Activated CD8-positive, alpha-beta T cell treated with anti-CD3 and anti-CD28 coated beads, Interleukin-2, amount 10 ng/mL, durations not matched to agents 7 days and 5 days (primary cell): ENCODE measurements at regions not wholly inside any gene's neighbourhood (a gene's known extent, or its start where the extent isn't known, plus 50 kb on each side); places are given as distances from the start of the nearest gene placed in this dataset.
"Not testable (repeated sequence)": the region's sequence is repeated elsewhere in the genome, so short reads cannot be mapped to it uniquely, and the experiment has no call there.

Source experiments
- ATAC-seq: fragments of 150-1000 bp; cut with Tn5 transposase; one replicate; pipeline ENCODE4 v1.10.0; 2021; ENCODE audit warnings: moderate library complexity
- CTCF ChIA-PET: fragments of 350-600 bp; sonication (Branson Sonifier 250); formaldehyde crosslinking; loops from one replicate; lab custom pipeline; 2021; ENCODE audit warnings: antibody characterized with exemption; lab: Charles Lee
- POLR2A ChIA-PET: fragments of 350-600 bp; sonication (Branson Sonifier 250); formaldehyde crosslinking; loops from one replicate; lab custom pipeline; 2021; ENCODE audit warnings: antibody characterized with exemption; lab: Charles Lee
- DNase-seq: peaks from one replicate; pipeline ENCODE4 v3.0.0-alpha.2; 2020
- H3K27ac Mint-ChIP-seq: one replicate; pipeline ENCODE4 v1.8.0; 2021; ENCODE audit warnings: mild to moderate bottlenecking, mixed read lengths
- H3K27me3 Mint-ChIP-seq: one replicate; pipeline ENCODE4 v1.8.0; 2021; ENCODE audit warnings: low read depth, mixed read lengths
- H3K36me3 Mint-ChIP-seq: one replicate; pipeline ENCODE4 v1.8.0; 2021; ENCODE audit warnings: low read depth, mixed read lengths
- H3K4me1 Mint-ChIP-seq: one replicate; pipeline ENCODE4 v1.8.0; 2021; ENCODE audit warnings: low read depth, mixed read lengths
- H3K4me3 Mint-ChIP-seq: one replicate; pipeline ENCODE4 v1.8.0; 2021; ENCODE audit warnings: mild to moderate bottlenecking, mixed read lengths
- H3K9me3 Mint-ChIP-seq: one replicate; pipeline ENCODE4 v1.8.0; 2022; ENCODE audit warnings: mixed read lengths; ENCODE audit not compliant: insufficient read depth

DNA sequence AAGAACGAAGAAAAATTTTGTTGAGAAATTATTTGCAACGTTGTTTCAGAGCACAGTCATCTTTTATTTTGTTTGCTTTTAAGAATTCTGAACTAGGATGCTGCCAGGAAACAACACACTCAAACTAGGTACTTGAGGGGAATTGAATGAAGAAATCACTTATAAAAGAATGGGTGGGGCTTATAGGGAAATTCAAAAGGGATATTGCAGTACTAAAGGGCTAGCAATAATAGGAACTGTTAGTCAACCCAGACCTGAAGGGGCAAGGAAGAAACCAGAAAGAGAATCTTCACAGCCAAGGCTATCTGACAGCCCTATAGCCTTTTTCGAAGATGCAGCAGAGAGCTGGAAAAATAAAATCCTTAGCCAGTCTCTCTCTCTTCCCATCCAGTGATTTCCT lies 179.3 kb downstream of the RPRM start:
- H3K9me3 Mint-ChIP-seq: no peaks in the 10 kb centered on the region
- no peak overlapping the region for H3K27ac Mint-ChIP-seq
- ATAC-seq: no peak
- H3K4me1 Mint-ChIP-seq: no peaks in the 10 kb centered on the region
- H3K36me3 Mint-ChIP-seq: no peaks in the 10 kb centered on the region
- DNase-seq: no peak
- H3K27me3 Mint-ChIP-seq: no peaks in the 10 kb centered on the region
- POLR2A ChIA-PET: no interaction called here
- CTCF ChIA-PET: no interaction called here
- H3K4me3 Mint-ChIP-seq: no peak overlapping the region

DNA sequence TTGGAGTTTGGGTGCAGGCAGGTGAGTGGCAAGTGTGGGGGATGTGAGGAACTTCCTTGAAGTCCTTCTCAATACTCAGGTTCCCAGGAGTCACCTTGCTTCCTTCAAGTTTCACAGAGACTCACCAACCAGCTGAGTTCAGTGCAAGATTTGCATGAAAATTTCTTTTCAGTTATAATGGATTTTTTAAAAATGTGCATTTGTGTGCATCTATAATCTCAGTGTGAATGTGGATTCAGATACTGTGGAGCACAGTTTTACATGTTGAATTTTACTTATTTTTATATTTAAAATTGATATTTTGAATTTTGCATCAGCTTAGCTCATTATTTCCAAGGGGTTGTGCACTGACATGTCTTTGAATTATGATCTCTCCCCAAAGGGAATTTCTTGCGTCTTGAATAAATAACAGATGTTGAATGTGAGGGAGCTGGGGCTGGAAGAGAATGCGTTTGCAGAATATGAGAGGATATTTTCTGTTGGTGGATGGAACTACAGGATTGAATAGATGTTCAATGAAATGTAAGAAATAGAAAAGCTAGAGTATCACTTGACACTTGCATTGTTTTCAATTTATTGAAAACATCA lies 184.3 kb downstream of the RPRM start:
- DNase-seq: no peak
- Mint-ChIP-seq H3K9me3 (no peaks in the 10 kb centered on the region), H3K4me3 (no peak overlapping the region), H3K27me3 (no peaks in the 10 kb centered on the region), H3K27ac (no peak overlapping the region), H3K4me1 (no peaks in the 10 kb centered on the region), H3K36me3 (no peaks in the 10 kb centered on the region)
- no peak for ATAC-seq
- CTCF ChIA-PET: no interaction called here
- POLR2A ChIA-PET: no interaction called here

DNA sequence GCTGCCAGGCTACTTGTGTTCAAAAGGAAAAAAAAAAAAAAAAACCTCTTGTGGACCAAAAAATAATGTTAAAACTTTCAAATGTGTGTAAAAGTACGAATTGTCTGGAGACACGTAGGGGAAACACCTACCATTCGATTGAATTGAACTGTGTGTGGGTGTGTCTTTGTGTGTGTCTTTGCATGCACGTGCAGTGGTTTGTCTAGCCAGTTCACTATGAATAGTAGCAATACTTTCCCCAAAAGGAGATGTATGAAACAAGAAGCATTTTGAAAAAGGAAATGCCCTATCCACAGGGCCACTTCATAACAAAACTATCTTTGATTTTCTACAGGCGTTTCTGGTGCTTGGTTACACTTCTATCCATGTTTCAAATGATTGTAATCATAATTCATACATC lies 186.8 kb downstream of the RPRM start:
- H3K27me3 Mint-ChIP-seq: no peaks in the 10 kb centered on the region
- DNase-seq: no peak
- ATAC-seq: no peak
- no peak overlapping the region for H3K27ac Mint-ChIP-seq
- ChIA-PET POLR2A (no interaction called here), CTCF (no interaction called here)
- H3K9me3 Mint-ChIP-seq: no peaks in the 10 kb centered on the region
- no peak overlapping the region for H3K4me3 Mint-ChIP-seq
- no peaks in the 10 kb centered on the region for H3K36me3 Mint-ChIP-seq
- H3K4me1 Mint-ChIP-seq: no peaks in the 10 kb centered on the region

DNA sequence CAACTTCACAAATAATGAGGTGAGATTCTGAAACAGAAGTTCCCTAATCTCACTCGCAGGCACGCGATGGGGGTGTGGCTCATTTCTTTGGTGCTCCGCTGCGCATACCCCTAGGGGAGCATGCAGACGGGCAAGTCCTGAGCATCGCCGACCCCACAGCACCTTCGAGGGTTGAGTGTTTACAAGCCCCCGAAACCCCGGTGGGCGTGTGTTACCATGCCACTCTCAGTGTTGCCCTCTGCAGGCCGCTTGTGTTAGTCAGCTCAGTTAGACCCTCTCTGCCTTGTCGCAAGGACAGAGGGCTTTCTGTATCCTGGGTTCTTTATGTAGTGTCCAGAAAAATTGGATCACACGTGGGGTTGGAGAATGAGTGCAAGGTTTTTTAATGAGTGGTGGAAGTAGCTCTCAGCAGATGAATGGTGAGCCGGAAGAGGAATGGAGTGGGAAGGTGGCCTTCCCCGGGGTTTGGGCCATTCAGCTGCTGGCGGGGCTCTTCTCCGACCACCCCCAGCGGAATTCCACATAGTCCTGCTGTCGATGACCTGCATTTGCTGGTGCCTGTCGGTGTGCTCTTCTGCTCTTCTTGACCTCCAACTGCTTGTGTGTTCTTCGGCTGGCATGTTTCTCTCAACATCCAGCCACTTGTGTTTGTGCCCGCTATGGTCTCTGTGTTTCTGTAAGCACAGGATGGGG lies 191.3 kb downstream of the RPRM start:
- no peak for DNase-seq

DNA sequence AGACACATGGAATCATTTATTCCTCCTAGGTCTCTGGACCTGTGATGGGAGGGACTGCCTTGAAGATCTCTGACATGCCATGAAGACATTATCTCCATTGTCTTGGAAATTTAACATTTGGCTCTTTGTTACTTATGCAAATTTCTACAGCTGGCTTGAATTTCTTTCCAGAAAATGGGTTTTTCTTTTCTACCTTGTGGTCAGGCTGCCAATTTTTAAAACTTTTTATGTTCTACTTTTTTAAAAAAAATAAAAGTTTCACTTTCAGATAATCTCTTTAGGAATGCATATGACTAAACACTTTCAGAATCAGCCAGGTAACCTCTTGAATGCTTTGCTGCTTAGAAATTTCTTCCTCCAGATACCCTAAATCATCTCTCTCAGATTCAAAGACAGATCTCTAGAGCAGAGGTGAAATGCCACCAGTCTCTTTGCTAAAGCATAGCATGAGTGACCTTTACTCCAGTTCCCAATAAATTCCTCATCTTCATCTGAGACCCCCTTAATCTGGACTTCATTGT lies 209.6 kb downstream of the RPRM start:
- Mint-ChIP-seq H3K4me1 (no peaks in the 10 kb centered on the region), H3K27me3 (no peaks in the 10 kb centered on the region), H3K27ac (no peak overlapping the region), H3K9me3 (no peaks in the 10 kb centered on the region), H3K4me3 (no peak overlapping the region), H3K36me3 (no peaks in the 10 kb centered on the region)
- DNase-seq (no peak), ATAC-seq (no peak)
- ChIA-PET CTCF (no interaction called here), POLR2A (no interaction called here)

More for the DNA sequence above, 191.3 kb downstream of the RPRM start:
- POLR2A ChIA-PET: no interaction called here
- Mint-ChIP-seq H3K9me3 (no peaks in the 10 kb centered on the region), H3K36me3 (no peaks in the 10 kb centered on the region), H3K4me1 (no peaks in the 10 kb centered on the region), H3K27ac (no peak overlapping the region), H3K27me3 (no peaks in the 10 kb centered on the region), H3K4me3 (no peak overlapping the region)
- ATAC-seq: no peak
- CTCF ChIA-PET: no interaction called here

DNA sequence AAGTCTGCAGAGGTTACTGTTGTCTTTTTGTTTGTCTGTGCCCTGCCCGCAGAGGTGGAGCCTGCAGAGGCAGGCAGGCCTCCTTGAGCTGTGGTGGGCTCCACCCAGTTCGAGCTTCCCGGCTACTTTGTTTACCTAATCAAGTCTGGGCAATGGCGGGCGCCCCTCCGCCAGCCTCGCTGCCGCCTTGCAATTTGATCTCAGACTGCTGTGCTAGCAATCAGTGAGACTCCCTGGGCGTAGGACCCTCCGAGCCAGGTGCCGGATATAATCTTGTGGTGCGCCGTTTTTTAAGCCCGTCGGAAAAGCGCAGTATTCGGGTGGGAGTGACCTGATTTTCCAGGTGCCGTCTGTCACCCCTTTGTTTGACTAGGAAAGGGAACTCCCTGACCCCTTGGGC lies 221.7 kb downstream of the RPRM start:
- H3K27me3 Mint-ChIP-seq, H3K36me3 Mint-ChIP-seq, H3K9me3 Mint-ChIP-seq, H3K4me3 Mint-ChIP-seq, DNase-seq, CTCF ChIA-PET, ATAC-seq, POLR2A ChIA-PET, H3K4me1 Mint-ChIP-seq, H3K27ac Mint-ChIP-seq: not testable (repeated sequence)

DNA sequence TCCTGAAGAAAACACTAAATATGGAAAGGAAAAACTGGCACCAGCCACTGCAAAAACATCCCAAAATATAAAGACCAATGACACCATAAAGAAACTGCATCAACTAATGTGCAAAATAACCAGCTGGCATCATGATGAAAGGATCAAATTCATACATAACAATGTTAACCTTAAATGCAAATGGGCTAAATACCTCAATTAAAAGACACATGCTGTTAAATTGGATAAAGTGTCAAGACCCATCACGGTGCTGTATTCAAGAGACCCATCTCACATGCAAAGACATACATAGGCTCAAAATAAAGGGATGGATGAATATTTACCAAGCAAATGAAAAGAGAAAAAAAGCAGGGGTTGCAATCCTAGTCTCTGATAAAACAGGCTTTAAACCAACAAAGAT lies 231.9 kb downstream of the RPRM start:
- ATAC-seq, POLR2A ChIA-PET, H3K4me3 Mint-ChIP-seq, H3K4me1 Mint-ChIP-seq, H3K9me3 Mint-ChIP-seq, H3K36me3 Mint-ChIP-seq, H3K27ac Mint-ChIP-seq, H3K27me3 Mint-ChIP-seq, DNase-seq, CTCF ChIA-PET: not testable (repeated sequence)

DNA sequence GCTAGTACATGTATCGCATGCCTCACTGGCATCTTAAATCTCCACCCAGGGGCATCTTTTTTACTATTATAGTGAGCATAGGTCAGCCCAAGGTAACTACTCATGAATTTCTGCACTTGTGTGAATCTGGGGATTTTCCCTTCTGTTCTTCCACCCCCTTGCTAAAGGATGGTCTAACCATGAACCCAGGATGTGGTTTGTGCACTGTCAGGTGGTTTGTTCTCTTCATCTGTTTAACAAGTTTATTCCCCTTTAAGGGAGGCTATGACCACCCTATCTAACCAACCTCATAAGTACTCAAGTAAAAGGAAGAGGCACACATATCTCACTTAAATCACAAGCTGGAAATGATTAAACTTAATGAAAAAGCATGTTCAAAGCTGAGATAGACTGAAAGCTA lies 243.0 kb downstream of the RPRM start:
- Mint-ChIP-seq H3K36me3 (peaks cover 6% of the 10 kb centered on the region), H3K4me3 (no peak overlapping the region), H3K27me3 (peaks cover 4% of the 10 kb centered on the region), H3K27ac (peak overlapping the region; percentile 73), H3K9me3 (no peaks in the 10 kb centered on the region), H3K4me1 (peaks cover 19% of the 10 kb centered on the region)
- DNase-seq (peak; percentile 78), ATAC-seq (peak; percentile 96)
- POLR2A ChIA-PET: no interaction called here
- CTCF ChIA-PET: no interaction called here

DNA sequence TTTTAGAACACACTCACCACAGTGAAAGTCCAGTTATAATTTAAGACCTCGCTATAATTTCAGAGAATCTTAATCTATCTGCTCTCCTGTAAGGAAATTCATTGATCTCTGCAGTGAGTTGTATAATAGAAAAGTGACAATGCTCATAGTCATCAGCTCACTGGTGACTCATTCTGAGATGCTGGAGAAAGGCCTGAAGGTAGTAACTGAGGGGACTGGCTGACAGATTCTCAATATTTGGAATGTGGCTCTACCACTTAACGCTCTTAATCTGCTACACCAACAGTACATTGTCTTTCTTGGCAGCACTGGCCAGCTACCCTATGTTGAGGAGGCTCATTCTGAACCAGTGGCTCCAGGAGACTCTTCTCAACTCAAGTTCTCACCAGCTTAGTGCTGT lies 246.1 kb downstream of the RPRM start:
- CTCF ChIA-PET: no interaction called here
- Mint-ChIP-seq H3K27me3 (no peaks in the 10 kb centered on the region), H3K4me3 (no peak overlapping the region), H3K27ac (no peak overlapping the region), H3K36me3 (peaks cover 6% of the 10 kb centered on the region), H3K4me1 (peaks cover 19% of the 10 kb centered on the region), H3K9me3 (no peaks in the 10 kb centered on the region)
- DNase-seq (no peak), ATAC-seq (no peak)
- POLR2A ChIA-PET: no interaction called here

DNA sequence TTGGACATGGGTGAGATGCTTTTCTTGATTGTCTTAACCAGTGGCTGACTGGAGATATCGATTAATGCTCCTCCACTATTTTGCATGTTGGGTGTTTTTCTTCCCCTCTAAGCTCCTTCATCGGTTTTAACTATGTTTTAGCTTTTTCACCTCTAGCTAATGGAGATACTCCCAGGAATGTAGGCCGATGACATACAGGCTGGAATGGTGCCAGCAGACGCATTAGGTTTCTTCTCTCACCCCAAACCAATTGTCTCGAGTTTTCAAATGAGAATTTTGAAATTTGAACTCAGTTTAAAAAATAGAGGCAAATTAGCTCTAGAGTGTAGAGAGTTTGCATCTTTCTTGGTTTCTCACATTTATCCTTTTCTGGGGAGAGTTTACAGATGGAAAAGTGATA lies 247.6 kb downstream of the RPRM start:
- ATAC-seq: no peak
- no peak for DNase-seq
- ChIA-PET CTCF (no interaction called here), POLR2A (no interaction called here)
- H3K9me3 Mint-ChIP-seq: no peaks in the 10 kb centered on the region
- no peaks in the 10 kb centered on the region for H3K36me3 Mint-ChIP-seq
- H3K27me3 Mint-ChIP-seq: no peaks in the 10 kb centered on the region
- no peak overlapping the region for H3K27ac Mint-ChIP-seq
- H3K4me1 Mint-ChIP-seq: peaks cover 15% of the 10 kb centered on the region
- no peak overlapping the region for H3K4me3 Mint-ChIP-seq

DNA sequence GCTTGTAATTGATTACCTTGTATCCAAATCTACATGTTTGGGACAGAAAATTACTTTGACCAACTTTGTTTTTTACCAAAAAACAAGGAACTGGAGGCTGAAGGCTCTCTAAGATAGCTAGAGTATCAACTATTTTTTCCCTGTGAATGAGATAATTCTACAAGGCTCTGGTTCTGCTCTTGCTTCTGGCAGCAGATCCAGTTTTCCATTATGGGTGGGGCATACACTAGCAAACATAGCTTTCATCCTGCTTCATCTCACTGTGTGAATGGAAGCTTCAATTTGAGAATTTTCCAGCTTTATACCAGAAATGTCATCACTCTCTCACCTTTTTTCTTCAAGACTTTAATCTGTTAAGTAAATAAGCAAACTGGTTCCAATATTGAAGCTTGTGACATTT lies 249.7 kb downstream of the RPRM start:
- Mint-ChIP-seq H3K4me1 (no peaks in the 10 kb centered on the region), H3K36me3 (no peaks in the 10 kb centered on the region), H3K27me3 (no peaks in the 10 kb centered on the region), H3K9me3 (peaks cover 2% of the 10 kb centered on the region), H3K4me3 (no peak overlapping the region), H3K27ac (no peak overlapping the region)
- ATAC-seq (no peak), DNase-seq (no peak)
- ChIA-PET CTCF (no interaction called here), POLR2A (no interaction called here)

DNA sequence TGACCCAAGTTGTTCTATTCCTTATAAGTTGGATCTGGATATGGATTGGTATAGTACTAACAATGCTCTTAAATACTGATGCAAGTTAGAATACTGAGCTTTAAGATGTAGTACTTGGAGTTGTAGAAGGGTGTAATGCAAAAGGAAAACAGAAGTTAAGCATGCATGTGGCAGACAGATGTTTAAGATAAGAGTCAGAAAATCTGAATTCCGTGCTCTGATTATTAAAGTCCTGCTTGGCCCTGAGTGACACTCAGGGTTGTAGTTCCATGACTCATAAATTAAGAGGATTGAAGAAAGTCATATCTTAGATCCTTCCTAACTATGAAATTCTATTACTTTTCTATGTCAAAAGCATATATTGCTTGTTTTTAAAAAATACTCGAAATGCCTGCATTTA lies 250.6 kb downstream of the RPRM start:
- DNase-seq (no peak), ATAC-seq (no peak)
- CTCF ChIA-PET: no interaction called here
- POLR2A ChIA-PET: no interaction called here
- H3K36me3 Mint-ChIP-seq: no peaks in the 10 kb centered on the region
- peaks cover 3% of the 10 kb centered on the region for H3K9me3 Mint-ChIP-seq
- H3K4me3 Mint-ChIP-seq: no peak overlapping the region
- H3K27ac Mint-ChIP-seq: no peak overlapping the region
- H3K4me1 Mint-ChIP-seq: no peaks in the 10 kb centered on the region
- H3K27me3 Mint-ChIP-seq: no peaks in the 10 kb centered on the region
